NT2/D1 (cell line): ENCODE measurements at regions not wholly inside any gene's neighbourhood (a gene's known extent, or its start where the extent isn't known, plus 50 kb on each side); places are given as distances from the start of the nearest gene placed in this dataset.

Experiments
- DNase-seq: peaks from one replicate; pipeline ENCODE4 v3.0.0-alpha.2; 2011; ENCODE audit warnings: low read depth, low spot score
- H3K27me3 ChIP-seq: 2 replicates; pipeline ENCODE4 v1.6.0; 2011; ENCODE audit warnings: mild to moderate bottlenecking; ENCODE audit not compliant: insufficient read length, insufficient read depth
- H3K36me3 ChIP-seq: 2 replicates; pipeline ENCODE4 v1.6.1; 2011; ENCODE audit warnings: mild to moderate bottlenecking, low read length, mixed read lengths; ENCODE audit not compliant: insufficient read depth, insufficient read length
- H3K4me1 ChIP-seq: 2 replicates; pipeline ENCODE4 v1.5.1; 2011; ENCODE audit not compliant: insufficient read depth, insufficient read length
- H3K4me3 ChIP-seq: 2 replicates; pipeline ENCODE4 v1.5.1; 2011; ENCODE audit warnings: low read depth; ENCODE audit not compliant: insufficient read length
- H3K9ac ChIP-seq: 2 replicates; pipeline ENCODE4 v1.6.0; 2011; ENCODE audit warnings: low read depth; ENCODE audit not compliant: insufficient read length
- H3K9me3 ChIP-seq: 2 replicates; pipeline ENCODE4 v1.5.1; 2011; ENCODE audit warnings: mild to moderate bottlenecking, low read length; ENCODE audit not compliant: insufficient read depth
- SUZ12 ChIP-seq: IDR thresholded peaks from 2 replicates; pipeline ENCODE4 v1.6.1; 2011; ENCODE audit not compliant: insufficient read length, insufficient read depth; ENCODE audit errors: extremely low read depth
- YY1 ChIP-seq: IDR thresholded peaks from 2 replicates; pipeline ENCODE4 v1.6.1; 2011; ENCODE audit not compliant: insufficient read length, insufficient read depth
- ZNF274 ChIP-seq: IDR thresholded peaks from 2 replicates; pipeline ENCODE4 v1.6.1; 2011; ENCODE audit warnings: mild to moderate bottlenecking, low read depth, low read length

- H3K4me1 ChIP-seq, result no peaks in the 10 kb centered on the region
- no peaks in the 10 kb centered on the region for H3K36me3 ChIP-seq
- no peaks in the 10 kb centered on the region for H3K9me3 ChIP-seq
- no peak for DNase-seq
- no peak overlapping the region for H3K4me3 ChIP-seq
- no peak overlapping the region for H3K9ac ChIP-seq
- TF ChIP-seq ZNF274, result no peak
- no peaks in the 10 kb centered on the region for H3K27me3 ChIP-seq
These were observed 52.3 kb upstream of the ICE1 start for GRCh38 chr5:5370059-5370774.

- H3K9ac ChIP-seq, result no peak overlapping the region
- H3K36me3 ChIP-seq, result no peaks in the 10 kb centered on the region
- TF ChIP-seq SUZ12, result no peak
- no peak for TF ChIP-seq YY1
- no peak for TF ChIP-seq ZNF274
- no peaks in the 10 kb centered on the region for H3K4me1 ChIP-seq
- H3K9me3 ChIP-seq, result no peaks in the 10 kb centered on the region
- no peak overlapping the region for H3K4me3 ChIP-seq
- no peaks in the 10 kb centered on the region for H3K27me3 ChIP-seq
- DNase-seq, result no peak
These were observed 51.5 kb upstream of the ICE1 start for GRCh38 chr5:5371005-5371404.

- Histone ChIP-seq H3K27me3 (no peaks in the 10 kb centered on the region), H3K36me3 (no peaks in the 10 kb centered on the region), H3K4me3 (no peak overlapping the region), H3K9me3 (no peaks in the 10 kb centered on the region), H3K4me1 (no peaks in the 10 kb centered on the region), H3K9ac (no peak overlapping the region)
- TF ChIP-seq SUZ12 (no peak), ZNF274 (no peak), YY1 (no peak)
- DNase-seq, result peak; percentile 43
These were observed 50.5 kb upstream of the ICE1 start for GRCh38 chr5:5371957-5372356.

GRCh38 chr5:5372511-5372910 lies 50.0 kb upstream of the ICE1 start:
- DNase-seq, result no peak
- no peak for TF ChIP-seq ZNF274
- no peak for TF ChIP-seq SUZ12
- TF ChIP-seq YY1, result no peak
- Histone ChIP-seq H3K36me3 (no peaks in the 10 kb centered on the region), H3K4me3 (no peak overlapping the region), H3K9ac (no peak overlapping the region), H3K4me1 (no peaks in the 10 kb centered on the region), H3K9me3 (no peaks in the 10 kb centered on the region), H3K27me3 (no peaks in the 10 kb centered on the region)
